NOMO-1 treated with dmso at 0.1 percent for 144 hours (cell line): ENCODE measurements at regions not wholly inside any gene's neighbourhood (a gene's known extent, or its start where the extent isn't known, plus 50 kb on each side); places are given as distances from the start of the nearest gene placed in this dataset.
"Not testable (repeated sequence)": the region's sequence is repeated elsewhere in the genome, so short reads cannot be mapped to it uniquely, and the experiment has no call there.

Experiments used
- DNase-seq: peaks from one replicate; lab custom pipeline; 2025; ENCODE audit not compliant: unreplicated experiment; lab: John Stamatoyannopoulos, UW

- no peak for DNase-seq
These were observed 66.5 kb downstream of the DMP1 start for GRCh38 chr4:87716371-87717265.

- DNase-seq, result no peak
These were observed 67.4 kb downstream of the DMP1 start for GRCh38 chr4:87717276-87718031.

GRCh38 chr4:87718217-87718835, 68.2 kb downstream of the DMP1 start:
- DNase-seq, result no peak

GRCh38 chr4:87720094-87720691, 70.1 kb downstream of the DMP1 start:
- DNase-seq, result no peak

DNA sequence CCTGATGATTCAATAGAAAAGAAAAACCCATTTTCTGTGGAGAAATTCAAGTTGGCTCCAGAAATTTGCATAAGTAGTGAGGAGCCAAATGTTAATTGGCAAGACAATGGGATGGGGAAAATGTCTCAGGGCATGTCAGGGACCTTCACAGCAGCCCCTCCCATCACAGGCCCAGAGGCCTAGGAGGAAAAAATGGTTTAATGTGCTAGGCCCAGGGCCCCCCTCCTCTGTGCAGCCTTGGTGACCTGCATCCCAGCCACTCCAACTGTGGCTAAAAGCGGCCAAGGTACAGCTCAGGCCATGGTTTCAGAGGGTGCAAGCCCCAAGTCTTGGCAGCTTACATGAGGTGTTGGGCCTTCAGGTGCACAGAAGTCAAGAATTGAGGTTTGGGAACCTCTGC, 74.1 kb upstream of the IBSP start:
- not testable (repeated sequence) for DNase-seq

GRCh38 chr4:87732033-87732765, 67.2 kb upstream of the IBSP start:
- DNase-seq, result peak; percentile 51

GRCh38 chr4:87734084-87734483, 65.3 kb upstream of the IBSP start:
- no peak for DNase-seq

GRCh38 chr4:87734936-87735335, 64.4 kb upstream of the IBSP start:
- DNase-seq, result no peak

DNA sequence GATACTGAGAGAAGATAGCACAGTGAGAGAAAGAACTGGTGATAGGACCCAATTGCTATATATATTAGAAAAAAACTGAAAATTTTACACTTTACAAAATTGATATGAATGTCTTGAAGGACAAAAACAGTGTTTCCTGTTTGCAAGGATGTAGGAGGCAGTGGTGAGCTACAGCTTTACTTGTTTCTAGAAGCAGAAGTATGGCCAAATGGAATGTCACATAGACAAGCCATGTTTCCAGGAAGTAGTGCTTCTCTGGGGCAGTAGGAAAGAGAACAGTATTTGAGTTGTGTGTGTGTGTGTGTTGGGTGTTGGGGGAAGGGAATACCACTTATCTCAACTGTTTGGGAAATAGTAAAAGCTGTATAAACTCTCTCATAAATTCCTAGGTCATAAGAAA, 60.9 kb upstream of the IBSP start:
- DNase-seq, result no peak

DNA sequence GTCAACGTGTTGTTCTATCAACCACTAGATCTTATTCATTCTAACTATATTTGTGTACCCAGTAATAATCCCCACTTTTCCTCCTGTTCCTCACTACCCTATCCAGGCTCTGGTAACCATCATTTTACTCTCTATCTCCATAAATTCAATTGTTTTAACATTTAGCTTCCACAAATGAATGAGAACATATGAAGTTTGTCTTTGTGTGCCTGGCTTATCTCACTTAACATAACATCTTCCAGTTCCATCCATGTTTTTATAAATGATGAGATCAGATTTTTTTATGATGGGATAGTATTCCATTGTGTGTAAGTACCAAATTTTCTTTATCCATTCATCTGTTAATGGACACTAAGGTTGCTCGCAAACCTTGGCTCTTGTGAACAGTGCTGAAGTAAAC, 59.9 kb upstream of the IBSP start:
- no peak for DNase-seq

GRCh38 chr4:87745064-87745807, 54.1 kb upstream of the IBSP start:
- no peak for DNase-seq

- no peak for DNase-seq
These were observed 53.4 kb upstream of the IBSP start for GRCh38 chr4:87746001-87746400.
